HG03095 (cell line): ENCODE measurements at regions not wholly inside any gene's neighbourhood (a gene's known extent, or its start where the extent isn't known, plus 50 kb on each side); places are given as distances from the start of the nearest gene placed in this dataset.

Source experiments
- ATAC-seq: cut with Tn5 transposase; IDR thresholded peaks from one replicate; pipeline ENCODE4 v1.9.1; 2021; ENCODE audit warnings: moderate library complexity; ENCODE audit not compliant: unreplicated experiment

DNA sequence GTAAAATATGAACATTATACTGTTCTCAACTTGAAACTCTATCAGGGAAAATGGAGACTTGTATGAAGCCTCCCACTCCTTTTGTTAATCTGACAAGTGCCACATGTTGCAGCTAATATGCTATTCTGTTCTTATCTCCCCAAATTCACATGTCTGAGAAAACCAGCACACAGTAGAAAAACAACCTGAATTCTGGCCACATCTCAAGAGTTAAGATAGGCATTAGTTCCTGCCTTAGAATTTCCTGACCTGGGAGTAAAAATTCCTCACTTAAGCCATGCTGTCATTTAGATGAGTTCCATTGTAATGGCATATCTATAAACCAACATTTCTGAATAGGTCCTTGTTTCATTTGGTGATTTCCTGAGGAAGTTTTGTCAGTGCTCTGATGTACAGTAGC lies 1098.5 kb downstream of the EFNB2 start:
- no peak for ATAC-seq

DNA sequence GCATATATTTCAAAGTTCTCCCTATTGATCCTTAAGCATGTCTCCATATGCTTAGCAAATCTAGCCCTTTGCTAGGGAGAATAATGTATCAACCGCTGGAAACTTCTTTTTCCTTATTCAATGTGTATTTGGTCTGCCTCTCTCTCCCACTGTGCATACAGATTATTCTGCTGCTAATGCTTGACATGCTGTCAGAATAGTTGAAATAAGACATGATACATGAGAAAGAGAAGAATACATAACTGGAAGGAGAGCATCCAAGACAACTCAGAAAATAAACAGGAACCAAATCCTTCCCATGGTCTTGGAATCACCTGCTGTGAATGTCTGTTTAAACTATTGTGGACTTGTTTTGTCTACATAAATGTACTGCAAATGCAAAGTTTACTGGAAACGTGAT lies 1103.0 kb downstream of the EFNB2 start:
- ATAC-seq, result no peak

DNA sequence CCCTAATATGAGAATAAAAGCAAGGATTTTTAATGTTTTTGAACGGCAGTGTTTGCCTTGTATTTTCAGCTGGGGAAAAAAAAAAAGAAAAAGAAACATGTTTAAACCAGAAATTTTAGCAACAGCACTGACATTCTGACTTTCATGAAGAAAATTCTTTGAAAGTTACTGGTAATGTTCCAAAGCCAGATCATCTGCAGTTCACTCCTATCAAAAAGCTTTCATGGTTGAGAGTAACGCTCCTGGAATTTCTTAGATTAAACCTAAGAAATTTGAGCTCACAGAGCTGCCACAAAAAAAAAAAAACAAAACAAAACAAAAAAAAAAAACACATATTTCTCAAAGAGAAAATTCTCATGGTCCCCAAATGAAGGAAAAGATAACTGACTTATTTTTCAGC lies 1106.7 kb downstream of the EFNB2 start:
- ATAC-seq, result no peak

DNA sequence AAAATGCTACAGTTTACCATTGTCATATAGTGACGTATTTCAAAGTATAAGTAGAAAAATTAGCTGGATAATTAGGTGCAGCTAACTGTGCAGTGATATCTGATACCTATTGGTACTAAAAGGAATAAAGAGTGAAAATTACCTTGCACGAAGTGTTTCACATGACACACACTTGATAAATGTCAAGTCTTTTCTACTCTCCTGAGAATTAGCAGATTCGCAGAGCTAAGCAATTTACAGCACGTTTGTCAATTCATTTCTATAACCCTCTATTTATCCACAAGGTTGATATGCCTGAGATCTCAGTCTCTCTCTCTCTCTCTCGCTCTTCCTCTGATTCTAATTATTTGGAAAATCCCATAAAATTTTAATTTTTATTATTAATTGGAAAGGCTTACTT lies 1109.0 kb downstream of the EFNB2 start:
- ATAC-seq, result no peak

DNA sequence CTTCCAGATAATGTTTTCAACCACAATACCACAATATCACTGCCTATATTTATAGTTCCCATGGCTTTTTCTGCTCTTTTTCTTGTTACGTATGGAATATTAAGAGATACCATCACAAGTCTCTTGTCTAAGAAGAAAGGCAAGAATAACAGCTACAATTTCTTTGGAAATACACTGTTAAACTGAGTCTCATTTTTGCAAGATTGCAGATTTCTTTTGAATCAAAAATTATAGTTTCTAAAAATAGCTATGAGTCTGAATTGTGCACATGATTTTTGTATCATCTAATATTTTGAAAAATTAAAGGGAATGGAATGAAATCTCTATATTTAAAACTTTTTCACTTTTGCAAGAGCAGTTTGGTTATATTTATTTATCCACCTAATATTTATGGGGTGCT lies 1120.8 kb downstream of the EFNB2 start:
- ATAC-seq, result no peak

DNA sequence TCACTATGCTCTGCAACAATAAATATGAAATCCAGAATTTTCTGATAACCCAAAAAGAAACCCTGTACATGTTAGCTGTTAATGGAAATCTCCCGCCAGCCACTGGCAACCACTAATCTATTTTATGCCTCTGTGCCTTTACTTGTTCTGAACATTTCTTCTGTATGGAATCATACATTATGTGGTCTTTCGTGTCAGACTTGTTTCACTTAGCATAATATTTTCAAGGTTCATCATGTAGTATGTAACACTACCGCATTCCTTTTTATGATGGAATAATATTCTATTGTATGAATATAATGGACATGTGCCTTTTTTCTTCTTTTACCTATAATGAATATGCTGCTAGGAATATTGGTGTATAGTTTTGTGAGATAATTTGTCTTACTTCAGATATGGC lies 1123.3 kb downstream of the EFNB2 start:
- no peak for ATAC-seq

DNA sequence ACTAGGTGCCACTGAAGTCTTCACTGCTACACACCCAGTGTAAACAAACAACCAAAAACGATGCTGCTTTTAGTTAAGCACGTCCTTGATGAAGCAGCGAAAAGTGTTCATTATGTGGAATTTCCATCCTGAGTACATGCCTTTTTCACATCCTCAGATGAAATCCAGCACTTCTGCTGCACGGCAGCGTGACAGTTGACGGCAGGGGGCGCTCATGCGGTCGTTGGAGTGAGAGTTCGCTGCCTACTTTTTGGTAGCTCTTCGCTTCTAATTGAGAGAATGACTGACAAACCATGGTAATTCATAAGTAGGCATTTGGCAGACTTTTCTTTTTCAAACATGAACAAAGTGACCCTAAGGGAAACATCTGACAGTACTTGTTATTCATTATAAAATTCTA lies 1124.9 kb downstream of the EFNB2 start:
- no peak for ATAC-seq

DNA sequence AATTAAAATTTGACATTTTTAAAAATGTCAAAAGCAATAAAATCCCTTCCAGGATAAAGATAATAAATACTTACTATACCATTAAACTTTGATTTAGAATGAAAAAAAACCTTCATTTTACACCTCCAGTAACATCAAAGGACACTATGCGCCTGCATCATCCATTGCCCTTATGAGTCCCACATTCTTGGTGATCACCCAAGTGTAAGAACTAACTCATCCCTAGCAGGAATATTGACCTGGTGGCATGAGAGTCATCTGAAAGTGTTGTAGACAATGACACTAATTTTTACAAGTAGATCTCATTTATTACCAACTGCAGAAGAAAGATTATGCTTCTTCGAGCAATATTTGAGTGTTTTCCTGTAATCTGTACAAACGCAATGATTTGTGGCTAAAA lies 1128.9 kb downstream of the EFNB2 start:
- no peak for ATAC-seq

DNA sequence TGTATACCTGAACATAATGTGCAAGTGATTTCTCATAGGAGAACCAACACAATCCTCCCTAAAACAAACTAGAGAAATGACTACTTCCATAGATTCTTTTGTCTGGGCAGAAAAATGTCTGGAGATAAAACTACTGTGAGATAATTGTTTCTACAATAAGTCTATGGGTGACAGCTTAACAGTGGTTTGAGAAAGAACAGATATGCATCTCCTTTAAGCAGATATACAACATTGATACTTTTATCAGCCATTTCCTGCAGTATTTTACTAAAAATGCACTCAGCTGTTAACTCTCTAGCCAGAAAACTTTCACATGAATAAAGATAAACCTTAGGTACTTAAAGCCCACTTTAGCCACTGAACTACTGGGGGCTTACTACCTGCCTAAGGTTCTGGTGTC lies 1132.4 kb downstream of the EFNB2 start:
- no peak for ATAC-seq

DNA sequence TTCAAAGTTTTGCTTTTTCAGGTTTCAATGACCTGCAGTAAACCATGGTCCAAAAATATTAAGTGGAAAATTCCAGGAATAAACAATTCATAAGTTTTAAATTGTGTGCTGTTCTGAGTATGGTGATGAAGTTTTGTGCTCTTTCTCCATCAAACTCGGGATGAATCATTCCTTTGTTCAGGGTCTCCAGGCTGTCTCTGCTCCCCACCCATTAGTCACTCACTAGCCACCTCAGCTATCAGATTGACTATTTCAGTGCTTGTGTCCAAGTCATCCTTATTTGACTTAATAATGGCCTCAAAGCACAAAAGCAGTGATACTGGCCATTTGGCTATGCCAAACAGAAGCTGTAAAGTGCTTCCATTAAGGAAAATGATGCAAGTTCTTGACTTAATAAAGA lies 1140.4 kb downstream of the EFNB2 start:
- ATAC-seq, result no peak

DNA sequence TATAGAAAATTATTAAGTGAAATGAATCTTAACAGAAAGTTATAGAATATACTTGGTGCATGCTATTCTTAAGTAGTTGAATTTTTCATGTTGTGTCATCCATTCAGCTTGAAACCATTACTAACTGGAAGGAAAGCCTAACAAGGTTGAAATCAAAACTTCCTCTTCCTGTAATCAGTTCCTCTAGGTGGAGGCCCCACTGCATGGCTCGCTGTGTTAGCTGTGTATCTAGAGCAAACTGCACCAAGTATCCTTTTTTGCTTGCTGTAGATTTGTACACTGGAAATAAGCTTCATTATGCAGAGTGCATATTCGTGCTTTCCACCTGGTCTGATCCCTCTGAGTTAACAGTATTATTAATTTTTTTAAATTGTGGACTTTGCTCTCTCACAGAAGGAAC lies 1146.1 kb downstream of the EFNB2 start:
- no peak for ATAC-seq

DNA sequence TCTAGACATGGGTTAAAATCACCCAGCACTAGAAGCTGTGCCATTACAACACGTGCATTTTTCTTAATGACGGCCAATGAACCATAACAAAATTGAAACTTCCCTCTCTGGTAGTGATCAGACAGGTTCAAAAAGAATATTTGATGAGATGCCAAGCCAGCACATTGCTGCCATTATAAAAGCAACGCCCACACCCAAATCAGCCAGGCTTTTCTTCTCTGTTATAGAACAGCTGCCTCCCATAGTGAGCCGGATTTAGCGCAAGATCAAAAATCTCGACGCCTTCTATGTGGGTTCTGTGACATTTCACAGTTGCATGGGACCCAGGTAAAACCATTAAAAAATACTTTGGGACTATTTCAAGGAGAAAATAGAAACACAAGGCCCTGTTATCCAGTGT lies 1158.0 kb downstream of the EFNB2 start:
- ATAC-seq, result no peak

DNA sequence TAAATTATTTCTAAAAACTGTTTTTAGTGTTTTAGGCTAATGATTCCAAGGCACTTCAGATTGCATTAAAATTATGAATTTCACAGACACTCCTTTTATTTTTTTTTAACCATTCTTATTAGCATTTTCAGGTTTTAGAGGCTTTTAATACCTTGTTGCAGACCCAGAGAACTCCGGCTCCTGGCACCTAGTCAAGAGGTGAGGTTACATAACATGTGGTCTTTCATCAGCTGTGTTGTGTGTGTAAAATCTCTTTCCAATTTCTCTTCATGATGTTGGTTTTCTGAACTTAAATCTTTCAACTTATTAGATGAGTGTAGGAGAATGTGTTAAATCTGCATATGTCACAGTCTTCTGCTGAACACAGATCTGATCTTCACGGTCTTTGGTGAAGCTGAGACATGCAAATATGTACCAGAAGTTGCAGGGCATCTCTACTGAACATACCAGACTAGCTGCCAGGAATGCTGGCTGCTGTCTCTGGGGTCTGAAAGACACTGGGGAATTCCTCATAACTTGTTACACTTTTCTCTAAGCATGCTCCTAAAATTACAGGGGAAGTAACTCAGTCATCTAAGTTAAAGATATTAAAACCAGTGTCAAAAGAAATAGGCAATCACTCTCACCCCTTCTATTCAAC lies 1165.3 kb downstream of the EFNB2 start:
- ATAC-seq, result no peak

DNA sequence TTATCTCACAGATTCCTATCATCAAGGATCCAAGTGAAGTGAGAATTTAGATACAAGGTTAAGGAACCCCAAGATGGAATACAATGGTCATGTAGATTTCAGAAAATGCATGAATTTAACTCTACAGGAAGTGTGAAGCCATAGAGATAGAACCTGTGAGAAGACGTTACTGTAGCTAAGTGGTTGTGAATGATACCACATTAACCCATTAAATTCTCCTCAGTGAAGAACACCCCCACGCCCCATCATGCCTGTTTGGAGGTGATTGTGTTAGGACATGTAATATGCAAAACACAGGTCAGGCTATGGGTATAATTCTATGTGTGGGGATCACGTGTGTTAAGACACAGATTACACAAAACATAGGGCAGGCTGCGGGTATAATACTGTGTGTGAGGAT lies 1166.7 kb downstream of the EFNB2 start:
- no peak for ATAC-seq

DNA sequence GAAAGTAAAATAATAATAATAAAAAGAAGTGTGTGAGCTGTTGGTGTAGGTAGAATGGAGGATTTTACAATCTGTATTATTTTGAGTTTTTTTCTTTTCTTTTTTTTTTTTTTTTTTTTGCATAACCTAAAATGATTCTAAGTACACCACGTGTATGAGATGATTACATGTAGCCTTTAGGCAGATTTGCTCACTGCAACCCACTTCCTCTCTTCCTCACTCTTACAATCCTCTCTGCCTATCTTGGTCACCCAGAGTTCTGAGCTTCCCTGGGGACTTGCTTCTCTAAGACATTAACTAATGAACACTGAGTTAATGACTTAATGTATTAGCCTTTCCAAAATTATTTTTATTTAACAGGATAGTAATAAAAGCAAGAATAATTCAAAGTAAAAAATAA lies 1169.6 kb downstream of the EFNB2 start:
- no peak for ATAC-seq

DNA sequence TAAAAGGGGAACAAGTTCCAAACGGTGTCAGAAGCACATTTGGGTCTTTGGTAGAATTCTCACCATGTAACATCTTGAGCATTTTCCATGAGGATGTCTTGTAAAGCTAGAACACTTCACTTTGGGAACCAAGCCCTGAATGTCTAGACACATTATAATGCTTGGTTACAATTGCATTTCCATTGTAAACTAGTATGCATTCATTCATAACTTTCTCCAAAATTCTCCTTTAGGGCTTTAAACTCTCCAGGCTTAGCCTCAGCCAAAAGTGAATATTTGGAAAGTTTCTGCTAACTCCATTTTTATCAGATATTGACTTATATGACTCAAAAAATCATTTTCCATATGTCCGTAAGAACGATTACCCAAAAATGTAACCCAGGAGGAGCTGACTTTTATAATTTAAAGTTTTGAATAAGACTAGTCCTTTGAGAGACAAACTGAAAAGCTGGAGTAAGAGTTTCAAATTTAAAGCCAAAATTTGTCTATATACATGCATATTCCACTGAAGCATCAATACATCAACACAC lies 1170.4 kb downstream of the EFNB2 start:
- ATAC-seq, result no peak

DNA sequence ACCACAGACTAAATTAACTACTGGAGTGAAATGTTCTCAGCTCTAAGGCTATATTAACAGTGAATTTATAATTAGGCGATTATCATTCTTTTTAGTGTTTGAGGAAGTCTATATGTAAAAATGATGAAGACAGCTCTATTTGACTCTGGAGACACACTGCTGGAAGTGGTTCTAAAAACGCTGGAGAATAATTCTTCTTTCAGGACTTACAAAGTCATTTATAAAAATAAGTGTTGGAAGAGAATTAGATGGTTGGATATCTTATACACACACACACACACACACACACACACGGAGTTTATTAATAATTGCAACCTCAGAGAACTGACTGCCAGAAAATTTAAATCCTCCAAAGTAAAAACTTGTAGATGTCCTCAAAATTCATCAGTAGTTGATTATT lies 1171.3 kb downstream of the EFNB2 start:
- no peak for ATAC-seq

DNA sequence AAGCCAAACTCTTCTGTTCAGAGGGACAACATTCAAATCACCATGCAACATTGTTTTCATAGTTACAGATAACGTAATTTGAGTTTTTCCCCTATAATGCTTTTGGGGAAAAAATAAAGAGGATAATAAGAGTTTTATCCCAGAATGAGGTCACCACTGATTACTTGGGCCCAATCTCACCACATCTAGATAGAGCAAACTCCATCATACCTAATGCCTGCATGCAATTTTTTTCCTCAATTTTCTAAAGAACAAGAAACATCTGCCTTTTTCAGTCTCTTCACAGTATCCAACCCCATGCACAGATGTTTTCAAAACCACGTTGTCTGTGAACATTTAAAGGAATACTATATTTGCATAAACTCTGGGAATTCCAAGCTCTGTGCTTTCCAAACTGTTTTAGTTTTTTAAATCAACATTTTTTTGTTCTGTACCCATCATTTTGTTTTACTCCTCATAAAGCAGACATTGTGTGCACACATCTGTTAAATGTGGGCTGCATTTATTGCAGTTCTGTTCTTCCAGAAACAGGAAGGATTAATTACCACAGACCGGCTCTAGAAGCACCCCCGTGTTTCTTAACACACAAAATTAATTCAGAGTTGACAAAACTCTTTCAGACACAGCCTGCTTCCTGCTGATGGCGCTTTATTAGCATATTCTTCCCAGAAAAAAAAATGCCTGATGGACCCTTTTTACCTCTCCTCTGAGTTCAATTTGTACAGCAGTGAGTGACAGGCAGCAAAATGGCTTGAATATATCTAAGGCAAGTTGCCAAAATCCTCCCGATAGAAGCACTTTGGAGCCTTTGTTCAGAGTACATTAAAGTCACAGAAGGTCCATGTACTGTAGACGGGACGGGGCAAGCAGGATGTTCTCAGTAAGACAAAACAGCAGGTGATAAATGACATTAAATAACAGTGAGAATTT lies 1171.9 kb downstream of the EFNB2 start:
- ATAC-seq, result no peak

DNA sequence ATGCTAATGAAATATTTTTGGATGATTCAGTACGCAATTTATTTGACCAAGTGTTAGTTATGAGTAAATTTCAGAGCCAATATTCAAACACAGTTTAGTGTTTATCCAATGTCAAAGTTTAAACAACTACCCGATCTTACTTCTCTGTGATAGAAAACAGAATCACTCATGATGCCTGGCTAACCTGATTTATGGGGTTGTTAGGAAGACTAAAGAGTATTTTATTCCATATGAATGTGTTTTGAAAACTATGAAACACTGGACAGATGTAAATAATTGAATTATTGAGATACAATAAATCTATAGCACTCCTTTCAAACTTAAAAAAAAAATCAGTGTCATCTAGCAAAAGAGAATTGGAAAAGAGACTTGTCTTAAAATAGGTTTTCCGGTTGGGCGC lies 1181.8 kb downstream of the EFNB2 start:
- no peak for ATAC-seq

DNA sequence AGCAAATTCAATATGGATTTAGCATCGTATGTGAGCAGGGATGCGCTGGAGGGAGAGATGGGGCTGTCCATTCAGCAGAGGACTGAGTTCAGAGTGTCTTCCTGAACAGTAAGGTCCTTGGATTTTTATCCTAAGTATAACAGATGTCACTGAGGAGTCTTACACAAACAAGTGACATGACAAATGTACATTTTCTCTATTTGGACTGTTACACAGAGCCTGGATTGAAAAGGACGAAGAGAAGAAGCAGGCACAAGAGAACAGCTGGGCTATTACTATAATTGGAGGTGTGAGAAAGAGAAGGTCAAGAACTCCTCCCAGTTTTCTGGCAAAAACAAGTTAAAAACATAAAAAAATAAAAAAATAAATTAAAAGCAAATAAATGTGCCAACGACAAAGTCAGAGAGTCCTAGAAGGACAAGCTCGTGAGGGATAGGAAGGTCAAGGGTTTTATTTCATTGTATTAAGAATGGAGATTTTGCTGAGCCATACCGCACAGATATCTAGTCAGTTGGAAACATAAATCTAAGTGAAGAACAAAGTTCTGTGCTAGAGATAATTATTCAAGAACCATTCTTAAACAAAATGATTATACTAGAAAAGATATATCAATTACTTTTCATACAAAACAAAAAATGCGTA lies 1186.3 kb downstream of the EFNB2 start:
- ATAC-seq, result no peak

DNA sequence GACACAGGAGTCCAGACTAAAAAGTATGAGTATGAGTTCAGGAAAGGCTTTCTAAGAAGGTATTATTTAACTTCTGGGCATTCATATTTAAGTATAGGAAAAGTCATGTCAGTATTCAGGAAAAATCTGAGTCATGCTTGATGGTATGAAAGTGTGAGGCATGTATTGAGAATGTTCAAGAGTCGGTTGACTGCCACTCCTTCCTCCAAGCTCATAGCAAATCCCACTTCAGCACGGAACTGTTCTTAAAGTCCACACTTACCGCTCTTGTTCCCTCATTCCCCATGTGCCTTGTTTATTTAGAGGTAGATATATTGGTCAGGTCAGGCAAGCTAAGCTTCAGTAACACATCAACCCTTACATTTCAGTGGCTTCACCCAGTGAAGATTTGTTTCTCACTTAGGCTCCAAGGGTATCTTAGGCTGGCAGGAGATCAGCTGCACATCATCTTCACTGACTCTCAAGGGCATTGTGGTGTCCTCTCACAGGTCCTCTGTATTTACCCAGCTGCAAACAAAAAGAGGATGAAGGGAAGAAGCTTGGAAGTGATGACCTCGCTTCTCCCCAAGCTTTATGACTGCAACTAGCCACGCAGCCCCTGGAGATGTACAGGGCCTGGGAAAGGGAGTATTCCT lies 1189.2 kb downstream of the EFNB2 start:
- ATAC-seq, result no peak
